ENCODE measurements at regions not wholly inside any gene's neighbourhood (a gene's known extent, or its start where the extent isn't known, plus 50 kb on each side); places are given as distances from the start of the nearest gene placed in this dataset.

DNA sequence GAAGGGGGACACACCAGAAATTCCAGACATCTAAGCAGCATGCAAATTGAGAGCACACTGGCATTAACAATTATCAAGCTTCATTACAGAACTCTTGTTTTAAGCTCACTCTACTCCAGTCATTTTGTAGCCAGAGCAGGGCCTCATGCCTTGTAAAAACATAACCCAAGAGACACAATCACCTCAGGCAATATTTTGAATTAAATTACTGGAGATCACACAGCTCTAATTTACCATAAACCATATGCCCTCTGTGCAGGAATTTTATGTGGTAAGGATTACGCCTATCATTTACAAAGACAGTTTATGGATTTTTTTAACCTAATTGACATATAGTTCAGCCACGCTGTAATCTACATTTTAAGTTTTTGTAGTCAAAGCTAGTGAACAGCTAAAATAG lies 414.1 kb upstream of the DDI1 start:
- TF ChIP-seq, protein P1, sequence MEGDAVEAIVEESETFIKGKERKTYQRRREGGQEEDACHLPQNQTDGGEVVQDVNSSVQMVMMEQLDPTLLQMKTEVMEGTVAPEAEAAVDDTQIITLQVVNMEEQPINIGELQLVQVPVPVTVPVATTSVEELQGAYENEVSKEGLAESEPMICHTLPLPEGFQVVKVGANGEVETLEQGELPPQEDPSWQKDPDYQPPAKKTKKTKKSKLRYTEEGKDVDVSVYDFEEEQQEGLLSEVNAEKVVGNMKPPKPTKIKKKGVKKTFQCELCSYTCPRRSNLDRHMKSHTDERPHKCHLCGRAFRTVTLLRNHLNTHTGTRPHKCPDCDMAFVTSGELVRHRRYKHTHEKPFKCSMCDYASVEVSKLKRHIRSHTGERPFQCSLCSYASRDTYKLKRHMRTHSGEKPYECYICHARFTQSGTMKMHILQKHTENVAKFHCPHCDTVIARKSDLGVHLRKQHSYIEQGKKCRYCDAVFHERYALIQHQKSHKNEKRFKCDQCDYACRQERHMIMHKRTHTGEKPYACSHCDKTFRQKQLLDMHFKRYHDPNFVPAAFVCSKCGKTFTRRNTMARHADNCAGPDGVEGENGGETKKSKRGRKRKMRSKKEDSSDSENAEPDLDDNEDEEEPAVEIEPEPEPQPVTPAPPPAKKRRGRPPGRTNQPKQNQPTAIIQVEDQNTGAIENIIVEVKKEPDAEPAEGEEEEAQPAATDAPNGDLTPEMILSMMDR (conservative IDR thresholded peaks at IDR 0.05 in 1 of 2, IDR thresholded peaks at IDR 0.05 in 1 of 2; ENCODE audit: low read depth in 1 of 2, low read length in 2 of 2), result no peak
- no peak for TF ChIP-seq EZH2 (IDR thresholded peaks at IDR 0.05; ENCODE audit: low read length, missing control alignments)
